ENCODE measurements at regions not wholly inside any gene's neighbourhood (a gene's known extent, or its start where the extent isn't known, plus 50 kb on each side); places are given as distances from the start of the nearest gene placed in this dataset.

DNA sequence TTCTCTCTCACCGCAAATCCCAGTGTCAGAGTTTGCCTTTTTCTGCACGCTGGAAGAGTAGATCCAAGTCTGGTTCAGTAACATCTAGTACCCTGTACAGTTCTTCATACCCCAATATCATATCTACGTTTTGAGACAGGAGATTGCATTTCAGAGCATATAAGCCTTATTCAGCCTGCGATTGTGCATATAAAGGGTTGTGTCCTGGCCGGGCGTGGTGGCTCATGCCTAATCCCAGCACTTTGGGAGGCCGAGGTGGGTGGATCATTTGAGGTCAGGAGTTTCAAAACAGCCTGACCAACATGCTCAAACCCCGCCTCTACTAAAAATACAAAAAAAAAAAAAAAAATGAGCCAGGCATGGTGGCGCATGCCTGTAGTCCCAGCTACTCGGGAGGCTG lies 104.9 kb downstream of the MTNR1B start:
- ChIA-PET POLR2A (no interaction called here), CTCF (no interaction called here)
- peaks cover 14% of the 10 kb centered on the region for H3K27me3 Mint-ChIP-seq
- no peak overlapping the region for H3K27ac Mint-ChIP-seq
- intact Hi-C loops (cut with micrococcal nuclease): no loop called here
- H3K36me3 Mint-ChIP-seq (ENCODE audit: low read depth): no peaks in the 10 kb centered on the region
- no peaks in the 10 kb centered on the region for H3K4me1 Mint-ChIP-seq (ENCODE audit: low read depth)
- TF ChIP-seq, protein P1, sequence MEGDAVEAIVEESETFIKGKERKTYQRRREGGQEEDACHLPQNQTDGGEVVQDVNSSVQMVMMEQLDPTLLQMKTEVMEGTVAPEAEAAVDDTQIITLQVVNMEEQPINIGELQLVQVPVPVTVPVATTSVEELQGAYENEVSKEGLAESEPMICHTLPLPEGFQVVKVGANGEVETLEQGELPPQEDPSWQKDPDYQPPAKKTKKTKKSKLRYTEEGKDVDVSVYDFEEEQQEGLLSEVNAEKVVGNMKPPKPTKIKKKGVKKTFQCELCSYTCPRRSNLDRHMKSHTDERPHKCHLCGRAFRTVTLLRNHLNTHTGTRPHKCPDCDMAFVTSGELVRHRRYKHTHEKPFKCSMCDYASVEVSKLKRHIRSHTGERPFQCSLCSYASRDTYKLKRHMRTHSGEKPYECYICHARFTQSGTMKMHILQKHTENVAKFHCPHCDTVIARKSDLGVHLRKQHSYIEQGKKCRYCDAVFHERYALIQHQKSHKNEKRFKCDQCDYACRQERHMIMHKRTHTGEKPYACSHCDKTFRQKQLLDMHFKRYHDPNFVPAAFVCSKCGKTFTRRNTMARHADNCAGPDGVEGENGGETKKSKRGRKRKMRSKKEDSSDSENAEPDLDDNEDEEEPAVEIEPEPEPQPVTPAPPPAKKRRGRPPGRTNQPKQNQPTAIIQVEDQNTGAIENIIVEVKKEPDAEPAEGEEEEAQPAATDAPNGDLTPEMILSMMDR (IDR thresholded peaks at IDR 0.05): no peak
- no peak for ATAC-seq
- no peaks in the 10 kb centered on the region for H3K9me3 Mint-ChIP-seq
- no peak overlapping the region for H3K4me3 Mint-ChIP-seq
- no peak for DNase-seq

DNA sequence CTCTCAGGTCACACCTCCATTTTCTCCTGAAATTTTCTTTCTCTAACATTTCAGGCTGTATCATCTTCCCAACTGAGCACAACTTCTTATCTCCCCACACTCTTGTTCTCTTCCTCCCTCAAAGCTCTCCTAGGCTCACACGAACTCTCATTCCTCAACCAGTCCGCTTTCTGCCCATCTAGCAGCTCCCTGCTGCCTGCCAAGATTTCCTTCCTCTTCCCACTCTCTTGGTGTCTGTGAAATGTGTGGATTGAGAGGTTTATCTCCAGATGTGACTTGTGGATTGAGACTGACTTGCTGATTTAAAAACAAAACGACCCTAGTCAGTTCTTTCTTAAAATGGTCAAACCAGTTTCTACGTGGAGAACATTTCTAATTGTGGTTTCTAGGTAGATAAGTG lies 106.3 kb downstream of the MTNR1B start:
- H3K27me3 Mint-ChIP-seq: peaks cover 12% of the 10 kb centered on the region
- no peaks in the 10 kb centered on the region for H3K36me3 Mint-ChIP-seq (ENCODE audit: low read depth)
- intact Hi-C loops (cut with micrococcal nuclease): no loop called here
- TF ChIP-seq, protein P1 (IDR thresholded peaks at IDR 0.05): no peak
- H3K9me3 Mint-ChIP-seq: no peaks in the 10 kb centered on the region
- ATAC-seq (no peak), DNase-seq (no peak)
- H3K27ac Mint-ChIP-seq: no peak overlapping the region
- no peaks in the 10 kb centered on the region for H3K4me1 Mint-ChIP-seq (ENCODE audit: low read depth)
- no peak overlapping the region for H3K4me3 Mint-ChIP-seq
- ChIA-PET CTCF (no interaction called here), POLR2A (no interaction called here)

- TF ChIP-seq, protein P1 (IDR thresholded peaks at IDR 0.05): no peak
- intact Hi-C loops (cut with micrococcal nuclease): no loop called here
- Mint-ChIP-seq H3K27ac (no peak overlapping the region), H3K36me3 (ENCODE audit: low read depth) (no peaks in the 10 kb centered on the region), H3K9me3 (no peaks in the 10 kb centered on the region), H3K27me3 (peaks cover 12% of the 10 kb centered on the region), H3K4me3 (no peak overlapping the region), H3K4me1 (ENCODE audit: low read depth) (no peaks in the 10 kb centered on the region)
- CTCF ChIA-PET: no interaction called here
- POLR2A ChIA-PET: interaction anchor here (0.6 kb wide), 1 partner anchor 11 kb away, joined by 3 read pairs; no protein-coding TSS in a partner anchor
- ATAC-seq (no peak), DNase-seq (no peak)
These were observed 110.8 kb downstream of the MTNR1B start for GRCh38 chr11:93080146-93080759.

DNA sequence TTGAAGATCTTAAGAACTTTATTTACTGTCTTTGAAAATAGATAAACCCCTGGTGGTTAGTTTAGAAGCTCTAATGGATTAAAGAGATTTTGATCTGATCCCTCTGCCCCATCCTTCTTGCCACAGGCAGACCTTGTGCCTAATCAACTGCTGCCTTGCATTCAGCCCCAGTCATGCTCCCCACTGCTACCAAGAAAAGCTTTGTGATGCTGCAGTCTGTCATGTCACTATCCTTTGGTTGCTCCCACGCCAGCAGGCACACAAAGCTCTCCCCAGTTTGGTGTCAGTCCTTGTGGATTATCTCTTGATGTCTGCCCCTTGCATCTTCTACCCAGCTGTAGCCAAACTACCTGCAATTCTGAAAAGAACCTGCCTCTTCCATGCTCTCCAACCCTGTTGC lies 112.2 kb downstream of the MTNR1B start:
- CTCF ChIA-PET: no interaction called here
- Mint-ChIP-seq H3K4me3 (no peak overlapping the region), H3K27me3 (peaks cover 9% of the 10 kb centered on the region), H3K4me1 (ENCODE audit: low read depth) (no peaks in the 10 kb centered on the region), H3K9me3 (no peaks in the 10 kb centered on the region), H3K27ac (no peak overlapping the region), H3K36me3 (ENCODE audit: low read depth) (no peaks in the 10 kb centered on the region)
- DNase-seq (no peak), ATAC-seq (no peak)
- TF ChIP-seq, protein P1 (IDR thresholded peaks at IDR 0.05): no peak
- intact Hi-C loops (cut with micrococcal nuclease): no loop called here
- POLR2A ChIA-PET: no interaction called here

GRCh38 chr11:93082900-93083299 lies 113.4 kb downstream of the MTNR1B start:
- ATAC-seq (no peak), DNase-seq (no peak)
- Mint-ChIP-seq H3K27me3 (peaks cover 3% of the 10 kb centered on the region), H3K9me3 (no peaks in the 10 kb centered on the region), H3K36me3 (ENCODE audit: low read depth) (no peaks in the 10 kb centered on the region), H3K4me1 (ENCODE audit: low read depth) (no peaks in the 10 kb centered on the region), H3K27ac (no peak overlapping the region), H3K4me3 (no peak overlapping the region)
- ChIA-PET POLR2A (interaction anchor here (1.0 kb wide), 1 partner anchor 12 kb away, joined by 3 read pairs; no protein-coding TSS in a partner anchor), CTCF (no interaction called here)
- intact Hi-C loops (cut with micrococcal nuclease): no loop called here
- TF ChIP-seq, protein P1 (IDR thresholded peaks at IDR 0.05): no peak
